HCT116 (cell line): ENCODE measurements at regions not wholly inside any gene's neighbourhood (a gene's known extent, or its start where the extent isn't known, plus 50 kb on each side); places are given as distances from the start of the nearest gene placed in this dataset.

Source experiments
- ATAC-seq: fragments of 200-7000 bp; cut with Tn5 transposase; 2 replicates; pipeline ENCODE4 v1.9.1; 2020; ENCODE audit warnings: mild to moderate bottlenecking, moderate library complexity
- BruUV-seq: library from RNA; stranded (reverse); fragments of 400-500 nt; replicated peaks from 2 replicates; lab custom pipeline; 2021; lab: Mats Ljungman, UMichigan
- CTCF ChIA-PET: fragments of 300-600 bp; sonication (Branson Sonifier 250); formaldehyde crosslinking; loops from one replicate; lab custom pipeline; 2021; ENCODE audit warnings: antibody characterized with exemption; lab: Charles Lee
- POLR2A ChIA-PET: fragments of 300-600, 350-600 bp; sonication (Branson Sonifier 250); formaldehyde crosslinking; loops from one replicate; lab custom pipeline; 2021; ENCODE audit warnings: antibody characterized with exemption; lab: Charles Lee
- RAD21 ChIA-PET, 2 experiments: fragments of 300-600 bp; sonication (Branson Sonifier 250); formaldehyde crosslinking; loops; one replicate each; lab custom pipeline; 2023; ENCODE audit warnings: low total read pairs in 2 of 2; ENCODE audit not compliant: uncharacterized antibody in 2 of 2, unreplicated experiment in 2 of 2, low non-redundant PET in 1 of 2; lab: Charles Lee
- DNase-seq: peaks from one replicate; pipeline ENCODE4 v3.0.0-alpha.2; 2010; ENCODE audit warnings: low read depth, low spot score
- H2AFZ ChIP-seq: fragments of 200-600 bp; shearing (Covaris generic), sonication (generic); 2 replicates; pipeline ENCODE4 v1.6.1; 2017; ENCODE audit warnings: low read depth, mixed run types, mixed read lengths, antibody characterized with exemption, low read length; ENCODE audit not compliant: poor library complexity, severe bottlenecking
- H3K27ac ChIP-seq: 2 replicates; pipeline ENCODE4 v1.5.1; 2012; ENCODE audit warnings: low read depth, low read length
- H3K27me3 ChIP-seq: fragments of 200-600 bp; sonication (generic); 2 replicates; pipeline ENCODE4 v1.6.1; 2016; ENCODE audit warnings: mixed run types, low read length, mixed read lengths; ENCODE audit not compliant: insufficient read depth
- H3K36me3 ChIP-seq, 2 experiments: fragments of 200-500 bp in 1 of 2; fragments of 200-600 bp in 1 of 2; sonication (Bioruptor generic) in 1 of 2; sonication (generic) in 1 of 2; 2 replicates each; pipeline versions ENCODE4 v1.5.1 to v1.6.1; 2014 to 2016; ENCODE audit warnings: low read length in 2 of 2, inconsistent platforms in 1 of 2, mixed read lengths in 1 of 2, mixed run types in 1 of 2; ENCODE audit not compliant: insufficient read depth in 2 of 2, control insufficient read depth in 1 of 2
- H3K4me1 ChIP-seq, 2 experiments: fragments of 200-600 bp in 1 of 2; sonication (generic) in 1 of 2; 2 replicates each; pipeline versions ENCODE4 v1.5.1 to v1.6.1; 2012 to 2017; ENCODE audit warnings: low read length in 2 of 2, inconsistent platforms in 1 of 2, mild to moderate bottlenecking in 1 of 2, mixed read lengths in 1 of 2, mixed run types in 1 of 2, moderate library complexity in 1 of 2; ENCODE audit not compliant: insufficient read depth in 2 of 2, control insufficient read depth in 1 of 2
- H3K4me2 ChIP-seq: fragments of 200-600 bp; sonication (generic); 2 replicates; pipeline ENCODE4 v1.6.1; 2017; ENCODE audit warnings: mixed run types, low read length, mixed read lengths
- H3K4me3 ChIP-seq, 2 experiments: fragments of 200-600 bp in 1 of 2; sonication (generic) in 1 of 2; replicated peaks in 1 of 2; 2 replicates each; pipeline ENCODE4 v1.5.1; 2011 to 2016; ENCODE audit warnings: low read length in 2 of 2, control low read depth in 1 of 2, low read depth in 1 of 2, mild to moderate bottlenecking in 1 of 2, mixed read lengths in 1 of 2, mixed run types in 1 of 2
- H3K79me2 ChIP-seq: fragments of 200-600 bp; sonication (generic); 2 replicates; pipeline ENCODE4 v1.6.1; 2017; ENCODE audit warnings: mild to moderate bottlenecking, mixed run types, low read length, moderate library complexity, mixed read lengths; ENCODE audit not compliant: insufficient read depth
- H3K9ac ChIP-seq: fragments of 200-600 bp; sonication (generic); 2 replicates; pipeline ENCODE4 v1.6.1; 2016; ENCODE audit warnings: low read length, mixed read lengths
- H3K9me2 ChIP-seq: fragments of 200-600 bp; sonication (generic), shearing (Covaris generic); 2 replicates; pipeline ENCODE4 v1.6.1; 2017; ENCODE audit warnings: mixed run types, mild to moderate bottlenecking, moderate library complexity; ENCODE audit not compliant: insufficient read depth
- H3K9me3 ChIP-seq, 2 experiments: fragments of 200-500 bp in 1 of 2; fragments of 200-600 bp in 1 of 2; sonication (Bioruptor generic) in 1 of 2; sonication (generic) in 1 of 2; 2 replicates each; pipeline ENCODE4 v1.6.1; 2014 to 2017; ENCODE audit warnings: low read length in 2 of 2, mixed read lengths in 2 of 2, inconsistent platforms in 1 of 2, low read depth in 1 of 2, mild to moderate bottlenecking in 1 of 2, mixed run types in 1 of 2, moderate library complexity in 1 of 2; ENCODE audit not compliant: control insufficient read depth in 1 of 2, insufficient read depth in 1 of 2
- H4K20me1 ChIP-seq: fragments of 200-600 bp; sonication (generic), shearing (Covaris generic); 2 replicates; pipeline ENCODE4 v1.6.1; 2017; ENCODE audit warnings: mixed run types, mild to moderate bottlenecking, moderate library complexity; ENCODE audit not compliant: insufficient read depth
- CTCF ChIP-seq, 3 experiments: fragments of 200-600 bp in 1 of 3; sonication (generic) in 1 of 3; IDR thresholded peaks in 2 of 3; conservative IDR thresholded peaks in 1 of 3; 2 replicates each; pipeline ENCODE4 v1.5.1; 2012 to 2017; ENCODE audit warnings: low read depth in 2 of 3, low read length in 2 of 3, antibody characterized with exemption in 1 of 3, borderline replicate concordance in 1 of 3, control low read depth in 1 of 3, mild to moderate bottlenecking in 1 of 3, mixed read lengths in 1 of 3, mixed run types in 1 of 3, moderate library complexity in 1 of 3; ENCODE audit not compliant: insufficient read depth in 1 of 3
- ELF1 ChIP-seq: IDR thresholded peaks from 2 replicates; pipeline ENCODE4 v1.6.1; 2012; ENCODE audit warnings: low read depth, borderline replicate concordance
- EZH2phosphoT487 ChIP-seq: fragments of 200-600 bp; IDR thresholded peaks from 2 replicates; pipeline ENCODE4 v1.6.1; 2018; ENCODE audit warnings: antibody characterized with exemption, borderline replicate concordance
- FOSL1 ChIP-seq: IDR thresholded peaks from 2 replicates; pipeline ENCODE4 v1.6.1; 2012; ENCODE audit warnings: low read depth
- JUND ChIP-seq: IDR thresholded peaks from 2 replicates; pipeline ENCODE4 v1.6.1; 2012
- MAX ChIP-seq: IDR thresholded peaks from 2 replicates; pipeline ENCODE4 v1.6.1; 2012
- REST ChIP-seq: IDR thresholded peaks from 2 replicates; pipeline ENCODE4 v1.6.1; 2012; ENCODE audit warnings: low read depth
- SIN3A ChIP-seq: IDR thresholded peaks from 2 replicates; pipeline ENCODE4 v1.6.1; 2012; ENCODE audit warnings: low read depth
- SP1 ChIP-seq: IDR thresholded peaks from 2 replicates; pipeline ENCODE4 v1.6.1; 2012; ENCODE audit warnings: low read depth
- YY1 ChIP-seq: IDR thresholded peaks from 2 replicates; pipeline ENCODE4 v1.6.1; 2011; ENCODE audit warnings: low read length, low read depth, moderate library complexity, mild to moderate bottlenecking; ENCODE audit not compliant: insufficient replicate concordance; ENCODE audit errors: extremely low read depth
- ZBTB33 ChIP-seq: IDR thresholded peaks from 2 replicates; pipeline ENCODE4 v1.6.1; 2011; ENCODE audit warnings: mild to moderate bottlenecking, low read length, moderate library complexity; ENCODE audit not compliant: insufficient replicate concordance; ENCODE audit errors: extremely low read depth
- ZFX ChIP-seq: fragments of 450-650 bp; IDR thresholded peaks from 2 replicates; pipeline ENCODE4 v1.6.1; 2017
- intact Hi-C: fragments of 100-400 bp; cut with micrococcal nuclease; formaldehyde crosslinking; loops from 2 replicates; pipeline ENCODE4 v1.10.0; 2022

GRCh38 chr13:70662231-70662940 lies 554.1 kb upstream of the KLHL1 start:
- Histone ChIP-seq H3K9me2 (no peaks in the 10 kb centered on the region), H3K9ac (no peak overlapping the region), H3K36me3 (no peaks in the 10 kb centered on the region), H3K79me2 (no peaks in the 10 kb centered on the region), H3K4me3 (no peak overlapping the region)
- no peak for DNase-seq
- no TSS peak for BruUV-seq
- CTCF ChIA-PET, result no interaction called here
- TF ChIP-seq ELF1, result no peak
- no peak for TF ChIP-seq YY1
- TF ChIP-seq SP1, result no peak
- no peak for TF ChIP-seq SIN3A
- TF ChIP-seq ZFX, result no peak
- TF ChIP-seq REST, result no peak
- no peak for TF ChIP-seq MAX
- no peak for TF ChIP-seq FOSL1
- TF ChIP-seq EZH2phosphoT487, result no peak
- TF ChIP-seq JUND, result no peak
- no peak for TF ChIP-seq ZBTB33
- no peak for TF ChIP-seq CTCF (IDR thresholded peaks at IDR 0.05 in 2 of 3, conservative IDR thresholded peaks at IDR 0.05 in 1 of 3; ENCODE audit: borderline replicate concordance in 1 of 3, insufficient read depth in 1 of 3, low read depth in 2 of 3, low read length in 2 of 3)
- TF ChIP-seq, all 23 proteins: peak for 0
- H4K20me1 ChIP-seq, result no peaks in the 10 kb centered on the region
- H3K4me2 ChIP-seq, result no peak overlapping the region
- H2AFZ ChIP-seq, result no peak overlapping the region
- no peaks in the 10 kb centered on the region for H3K4me1 ChIP-seq
- RAD21 ChIA-PET, result no interaction called here
- 0 out of 4 replicates have a peak, but pooled peaks cover 0 to 3% of the 10 kb centered on the region in 2 experiments for H3K9me3 ChIP-seq
- no peak overlapping the region for H3K27ac ChIP-seq
- H3K27me3 ChIP-seq, result no peaks in the 10 kb centered on the region
- POLR2A ChIA-PET, result no interaction called here
- intact Hi-C loops, result no loop called here
- no peak for ATAC-seq
